ENCODE measurements at regions not wholly inside any gene's neighbourhood (a gene's known extent, or its start where the extent isn't known, plus 50 kb on each side); places are given as distances from the start of the nearest gene placed in this dataset.

DNA sequence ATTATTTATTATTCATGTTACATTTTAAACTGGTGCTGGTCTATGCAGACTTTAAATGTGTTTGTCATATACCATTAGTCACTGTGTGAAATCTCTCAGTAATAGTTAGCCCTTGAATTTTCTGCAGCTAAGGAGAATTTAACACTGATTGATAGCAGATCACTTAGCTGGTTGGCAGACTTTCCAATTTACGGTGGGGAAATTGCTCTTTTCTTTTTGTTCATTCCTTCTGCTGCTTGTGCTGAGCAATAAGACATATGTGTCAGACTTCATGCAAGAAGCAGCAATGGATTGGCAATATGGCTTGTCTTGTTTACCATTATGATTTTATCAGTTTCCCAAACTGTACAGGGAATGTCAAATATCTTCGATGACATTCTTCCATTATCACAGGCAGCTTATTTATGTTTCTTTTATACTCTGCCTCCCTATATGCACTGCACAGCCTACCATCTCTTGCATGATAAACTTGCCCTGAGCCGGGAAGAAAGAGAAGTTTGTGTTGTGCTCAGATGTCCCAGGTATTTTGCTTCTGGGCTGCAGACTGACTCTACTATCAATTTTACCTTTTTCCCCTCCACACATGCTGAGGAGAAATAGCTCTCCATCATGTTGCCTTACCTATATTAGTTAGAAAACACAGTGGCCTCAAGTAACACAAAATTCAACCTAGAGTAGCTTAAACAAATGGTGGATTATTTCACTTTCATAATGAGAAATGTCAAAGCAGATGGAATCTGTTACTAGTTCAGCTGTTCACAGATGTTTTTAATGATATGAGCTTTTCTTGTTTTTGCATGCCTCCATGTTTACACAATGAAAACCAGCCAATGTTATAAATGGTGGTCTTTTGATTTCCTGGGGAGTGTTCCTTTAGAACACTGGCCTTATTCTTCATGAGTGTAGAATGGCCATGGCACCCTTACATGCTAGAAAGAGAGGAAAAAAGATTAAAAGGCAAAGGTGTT is 968.1 kb upstream of the GOT2 start:
- H3K36me3 Mint-ChIP-seq (ENCODE audit: low read depth), result no peaks in the 10 kb centered on the region
- peak overlapping the region; percentile 15 to 43 (median 20) for H3K27ac Mint-ChIP-seq
- H3K4me3 Mint-ChIP-seq, result no peak overlapping the region
- peaks cover 21% of the 10 kb centered on the region for H3K4me1 Mint-ChIP-seq
- H3K9me3 Mint-ChIP-seq, result no peaks in the 10 kb centered on the region
- H3K27me3 Mint-ChIP-seq (ENCODE audit: low read depth), result no peaks in the 10 kb centered on the region
- TF ChIP-seq, protein P1, sequence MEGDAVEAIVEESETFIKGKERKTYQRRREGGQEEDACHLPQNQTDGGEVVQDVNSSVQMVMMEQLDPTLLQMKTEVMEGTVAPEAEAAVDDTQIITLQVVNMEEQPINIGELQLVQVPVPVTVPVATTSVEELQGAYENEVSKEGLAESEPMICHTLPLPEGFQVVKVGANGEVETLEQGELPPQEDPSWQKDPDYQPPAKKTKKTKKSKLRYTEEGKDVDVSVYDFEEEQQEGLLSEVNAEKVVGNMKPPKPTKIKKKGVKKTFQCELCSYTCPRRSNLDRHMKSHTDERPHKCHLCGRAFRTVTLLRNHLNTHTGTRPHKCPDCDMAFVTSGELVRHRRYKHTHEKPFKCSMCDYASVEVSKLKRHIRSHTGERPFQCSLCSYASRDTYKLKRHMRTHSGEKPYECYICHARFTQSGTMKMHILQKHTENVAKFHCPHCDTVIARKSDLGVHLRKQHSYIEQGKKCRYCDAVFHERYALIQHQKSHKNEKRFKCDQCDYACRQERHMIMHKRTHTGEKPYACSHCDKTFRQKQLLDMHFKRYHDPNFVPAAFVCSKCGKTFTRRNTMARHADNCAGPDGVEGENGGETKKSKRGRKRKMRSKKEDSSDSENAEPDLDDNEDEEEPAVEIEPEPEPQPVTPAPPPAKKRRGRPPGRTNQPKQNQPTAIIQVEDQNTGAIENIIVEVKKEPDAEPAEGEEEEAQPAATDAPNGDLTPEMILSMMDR (IDR thresholded peaks at IDR 0.05; ENCODE audit: unreplicated experiment in 3 of 3), result no peak

DNA sequence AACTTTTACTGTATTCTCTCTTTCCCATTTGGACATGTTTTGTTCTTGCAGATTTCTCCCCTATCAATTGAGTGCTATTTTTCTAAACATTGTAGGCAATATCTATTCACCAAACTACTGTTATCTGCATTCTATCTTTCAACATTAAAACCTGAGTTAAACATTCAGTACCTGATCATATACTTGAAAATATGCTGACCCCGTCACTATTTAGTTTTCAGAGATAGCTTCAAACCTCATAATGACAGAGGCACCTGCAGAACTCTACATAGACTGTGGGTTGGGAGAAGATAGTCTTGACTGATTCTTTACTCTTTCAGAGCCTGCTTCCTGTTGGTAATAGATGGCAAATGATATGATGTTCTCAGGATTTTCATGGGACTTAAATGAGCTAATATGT is 965.7 kb upstream of the GOT2 start:
- Mint-ChIP-seq H3K9me3 (no peaks in the 10 kb centered on the region), H3K4me1 (peaks cover 27% of the 10 kb centered on the region)

DNA sequence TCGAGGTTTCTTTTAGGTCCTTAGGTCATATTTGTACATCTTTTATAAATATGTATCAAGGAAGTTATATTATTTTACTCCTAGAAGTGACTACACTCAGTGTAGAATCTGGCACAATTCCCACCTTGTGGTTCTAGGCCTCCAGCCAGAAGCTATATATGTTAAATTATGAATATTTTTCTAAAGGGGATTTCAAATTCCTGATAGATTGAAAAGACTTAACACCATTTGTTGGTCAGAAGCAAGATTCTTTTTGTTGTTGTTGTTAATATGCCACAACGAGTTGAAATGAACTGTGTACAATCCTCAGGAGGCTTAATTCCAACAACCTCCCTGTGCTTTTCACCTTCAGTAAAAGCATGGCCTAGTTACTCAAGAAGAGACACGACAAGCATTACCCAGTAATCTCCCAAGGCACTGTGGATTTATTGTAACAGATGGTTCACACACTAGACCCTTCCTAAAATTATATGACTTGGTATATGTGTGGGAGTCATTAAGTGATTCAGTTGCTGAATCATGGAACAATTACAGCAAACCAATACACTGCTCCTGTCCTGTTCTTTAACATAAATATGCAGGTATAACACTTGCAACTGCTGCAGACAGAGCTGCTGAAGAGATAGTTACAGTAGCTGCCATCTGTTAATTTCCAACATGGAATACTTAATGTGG is 964.4 kb upstream of the GOT2 start:
- Mint-ChIP-seq H3K4me3 (no peak overlapping the region), H3K27ac (peak overlapping the region; percentile 28 to 78 (median 77))
- TF ChIP-seq, protein P1 (IDR thresholded peaks at IDR 0.05; ENCODE audit: unreplicated experiment in 3 of 3), result no peak

More for the DNA sequence above, 965.7 kb upstream of the GOT2 start:
- Mint-ChIP-seq H3K4me3 (no peak overlapping the region), H3K27me3 (ENCODE audit: low read depth) (no peaks in the 10 kb centered on the region), H3K36me3 (ENCODE audit: low read depth) (no peaks in the 10 kb centered on the region), H3K27ac (peak overlapping the region in 1 of 3 experiments; percentile 3)
- TF ChIP-seq, protein P1 (IDR thresholded peaks at IDR 0.05; ENCODE audit: unreplicated experiment in 3 of 3), result no peak

DNA sequence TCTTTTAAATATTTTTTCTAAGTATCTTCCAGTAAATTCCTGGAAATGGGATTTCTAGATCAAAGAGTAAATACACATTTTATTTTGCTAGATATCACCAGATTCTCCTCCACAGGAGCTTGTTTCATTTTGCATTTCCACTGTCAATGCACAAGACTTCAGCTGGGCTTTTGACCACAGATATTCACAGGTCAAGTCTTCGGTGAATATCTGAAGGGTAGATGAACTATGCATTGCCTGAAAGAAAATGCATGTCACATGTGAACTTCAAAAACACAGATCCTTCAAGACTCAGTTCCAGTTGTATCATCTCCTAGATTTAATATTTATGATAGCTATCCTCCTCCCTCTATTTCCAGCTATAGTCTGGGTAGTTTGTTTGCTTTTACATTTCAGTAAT is 963.6 kb upstream of the GOT2 start:
- no peaks in the 10 kb centered on the region for H3K36me3 Mint-ChIP-seq (ENCODE audit: low read depth)
- TF ChIP-seq, protein P1 (IDR thresholded peaks at IDR 0.05; ENCODE audit: unreplicated experiment in 3 of 3), result no peak
- peak overlapping the region; percentile 26 to 46 (median 28) for H3K27ac Mint-ChIP-seq
- H3K4me1 Mint-ChIP-seq, result peaks cover 27% of the 10 kb centered on the region
- H3K9me3 Mint-ChIP-seq, result no peaks in the 10 kb centered on the region
- H3K27me3 Mint-ChIP-seq (ENCODE audit: low read depth), result no peaks in the 10 kb centered on the region
- no peak overlapping the region for H3K4me3 Mint-ChIP-seq

More for the DNA sequence above, 964.4 kb upstream of the GOT2 start:
- H3K9me3 Mint-ChIP-seq, result no peaks in the 10 kb centered on the region
- no peaks in the 10 kb centered on the region for H3K36me3 Mint-ChIP-seq (ENCODE audit: low read depth)
- peaks cover 27% of the 10 kb centered on the region for H3K4me1 Mint-ChIP-seq
- H3K27me3 Mint-ChIP-seq (ENCODE audit: low read depth), result no peaks in the 10 kb centered on the region

GRCh38 chr16:59697236-59697635 is 963.1 kb upstream of the GOT2 start:
- TF ChIP-seq, protein P1 (IDR thresholded peaks at IDR 0.05; ENCODE audit: unreplicated experiment in 3 of 3), result no peak
- Mint-ChIP-seq H3K4me1 (peaks cover 22% of the 10 kb centered on the region), H3K36me3 (ENCODE audit: low read depth) (no peaks in the 10 kb centered on the region), H3K9me3 (no peaks in the 10 kb centered on the region), H3K27me3 (ENCODE audit: low read depth) (no peaks in the 10 kb centered on the region), H3K27ac (peak overlapping the region in 2 of 3 experiments; percentile 14 to 30), H3K4me3 (no peak overlapping the region)

All from nephron (organoid).